ENCODE measurements at regions not wholly inside any gene's neighbourhood (a gene's known extent, or its start where the extent isn't known, plus 50 kb on each side); places are given as distances from the start of the nearest gene placed in this dataset.

DNA sequence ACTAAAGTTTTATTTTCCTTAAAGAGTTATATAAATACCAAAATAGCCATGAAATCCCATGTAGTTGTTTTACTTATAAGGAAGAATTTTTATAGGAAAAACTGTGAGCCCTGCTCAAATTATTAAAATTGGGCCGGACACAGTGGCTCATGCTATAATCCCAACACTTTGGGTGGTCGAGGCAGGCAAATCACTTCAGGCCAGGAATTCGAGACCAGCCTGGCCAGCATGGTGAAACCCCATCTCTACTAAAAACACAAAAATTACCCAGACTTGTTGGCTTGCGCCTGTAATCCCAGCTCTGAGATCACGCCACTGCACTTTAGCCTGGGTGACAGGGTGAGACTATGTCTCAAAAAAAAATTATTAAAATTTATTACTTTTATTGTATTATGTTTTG, 149.3 kb downstream of the MRPL39 start (continued):
- TF ChIP-seq RNF2 (IDR thresholded peaks at IDR 0.05; ENCODE audit: borderline replicate concordance, low read depth, low read length, missing control alignments, poor library complexity, severe bottlenecking) (no peak), SP4 (IDR thresholded peaks at IDR 0.05; ENCODE audit: low read length) (no peak), MAFK (IDR thresholded peaks at IDR 0.05; ENCODE audit: low read depth, low read length) (no peak), EGR1 (IDR thresholded peaks at IDR 0.05; ENCODE audit: borderline replicate concordance, low read depth, low read length) (no peak)
